RWPE2 (cell line): ENCODE measurements at regions not wholly inside any gene's neighbourhood (a gene's known extent, or its start where the extent isn't known, plus 50 kb on each side); places are given as distances from the start of the nearest gene placed in this dataset.
"Not testable (repeated sequence)": the region's sequence is repeated elsewhere in the genome, so short reads cannot be mapped to it uniquely, and the experiment has no call there.

Source experiments
- ATAC-seq: fragments of 200-7000 bp; cut with Tn5 transposase; 3 replicates; pipeline ENCODE4 v1.9.1; 2021; ENCODE audit warnings: low read depth
- DNase-seq: peaks from one replicate; pipeline ENCODE4 v3.0.0-alpha.2; 2020; ENCODE audit warnings: low spot score
- H3K27ac ChIP-seq: fragments of 450-650 bp; 2 replicates; pipeline ENCODE4 v1.5.1; 2017; ENCODE audit warnings: mild to moderate bottlenecking; ENCODE audit not compliant: poor library complexity, severe bottlenecking
- H3K27me3 ChIP-seq: fragments of 250-450 bp; sonication (Bioruptor Pico); 2 replicates; pipeline ENCODE4 v1.5.1; 2021; ENCODE audit warnings: mild to moderate bottlenecking, moderate library complexity; ENCODE audit not compliant: insufficient read depth, poor library complexity, severe bottlenecking
- H3K36me3 ChIP-seq: fragments of 250-450 bp; sonication (Bioruptor Pico); 2 replicates; pipeline ENCODE4 v1.5.1; 2020; ENCODE audit warnings: low read depth, mild to moderate bottlenecking, moderate library complexity
- H3K4me1 ChIP-seq: fragments of 250-450 bp; sonication (Bioruptor Pico); 2 replicates; pipeline ENCODE4 v1.5.1; 2021; ENCODE audit warnings: mild to moderate bottlenecking, moderate library complexity; ENCODE audit not compliant: insufficient read depth, poor library complexity, severe bottlenecking
- H3K4me3 ChIP-seq: fragments of 250-450 bp; sonication (Bioruptor Pico); 2 replicates; pipeline ENCODE4 v1.5.1; 2021; ENCODE audit warnings: mild to moderate bottlenecking, moderate library complexity; ENCODE audit not compliant: severe bottlenecking
- H3K9me3 ChIP-seq: fragments of 250-450 bp; sonication (Bioruptor Pico); 2 replicates; pipeline ENCODE4 v1.5.1; 2021; ENCODE audit warnings: mild to moderate bottlenecking, moderate library complexity; ENCODE audit not compliant: severe bottlenecking
- CTCF ChIP-seq: fragments of 450-650 bp; IDR thresholded peaks from one replicate; pipeline ENCODE4 v1.5.1; 2017; ENCODE audit warnings: mild to moderate bottlenecking, moderate library complexity; ENCODE audit not compliant: poor library complexity, severe bottlenecking

DNA sequence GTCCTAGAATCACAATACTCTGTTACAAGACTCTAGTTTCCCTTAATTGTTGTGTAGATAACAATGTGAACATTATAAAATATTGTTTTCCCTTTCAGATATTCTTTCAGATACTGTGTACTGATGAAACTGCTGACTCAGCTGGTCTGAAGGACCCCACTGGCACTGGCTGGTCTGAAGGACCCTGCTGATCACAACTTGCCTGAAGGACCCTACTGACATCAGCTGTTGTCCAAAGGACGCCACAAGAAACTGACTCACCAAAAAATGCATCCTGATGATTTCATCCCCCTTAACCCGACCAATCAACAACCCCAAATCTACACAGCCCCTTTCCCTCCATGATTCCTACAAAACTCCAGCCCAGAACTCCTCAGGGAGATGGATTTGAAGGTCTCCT, 258.8 kb upstream of the GNPDA2 start:
- Histone ChIP-seq H3K4me3 (no peak overlapping the region), H3K36me3 (no peaks in the 10 kb centered on the region), H3K4me1 (no peaks in the 10 kb centered on the region), H3K27ac (no peak overlapping the region), H3K27me3 (no peaks in the 10 kb centered on the region), H3K9me3 (no peaks in the 10 kb centered on the region)
- ATAC-seq = no peak
- no peak for TF ChIP-seq CTCF
- no peak for DNase-seq

DNA sequence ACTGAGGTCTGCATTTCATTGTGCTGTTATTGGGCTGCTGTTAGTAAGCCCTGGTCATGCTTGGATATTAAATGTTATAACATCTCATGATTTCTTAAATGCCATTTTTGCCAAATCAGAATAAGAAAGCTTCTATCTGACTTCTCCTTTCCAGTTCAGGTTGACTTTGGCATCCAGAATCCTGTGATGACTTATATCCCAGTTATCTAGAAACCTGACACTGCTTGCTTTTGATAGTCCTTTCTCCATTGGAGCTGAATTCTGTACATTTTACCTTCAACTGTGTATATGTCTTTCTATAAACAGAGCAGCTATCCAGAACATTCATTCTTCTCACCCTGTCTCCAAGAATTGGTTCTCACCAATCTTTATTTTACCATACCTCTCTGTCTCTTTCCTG, 257.7 kb upstream of the GNPDA2 start:
- Histone ChIP-seq H3K27ac (no peak overlapping the region), H3K4me3 (no peak overlapping the region), H3K9me3 (no peaks in the 10 kb centered on the region), H3K27me3 (no peaks in the 10 kb centered on the region), H3K4me1 (no peaks in the 10 kb centered on the region), H3K36me3 (no peaks in the 10 kb centered on the region)
- no peak for TF ChIP-seq CTCF
- DNase-seq (no peak), ATAC-seq (peak; percentile 52; the same call in 1 of the 3 replicates)

GRCh38 chr4:44983083-44983482, 256.7 kb upstream of the GNPDA2 start:
- Histone ChIP-seq H3K36me3 (no peaks in the 10 kb centered on the region), H3K9me3 (no peaks in the 10 kb centered on the region), H3K4me1 (no peaks in the 10 kb centered on the region), H3K27ac (no peak overlapping the region), H3K4me3 (no peak overlapping the region), H3K27me3 (no peaks in the 10 kb centered on the region)
- ATAC-seq = no peak
- no peak for TF ChIP-seq CTCF
- no peak for DNase-seq

DNA sequence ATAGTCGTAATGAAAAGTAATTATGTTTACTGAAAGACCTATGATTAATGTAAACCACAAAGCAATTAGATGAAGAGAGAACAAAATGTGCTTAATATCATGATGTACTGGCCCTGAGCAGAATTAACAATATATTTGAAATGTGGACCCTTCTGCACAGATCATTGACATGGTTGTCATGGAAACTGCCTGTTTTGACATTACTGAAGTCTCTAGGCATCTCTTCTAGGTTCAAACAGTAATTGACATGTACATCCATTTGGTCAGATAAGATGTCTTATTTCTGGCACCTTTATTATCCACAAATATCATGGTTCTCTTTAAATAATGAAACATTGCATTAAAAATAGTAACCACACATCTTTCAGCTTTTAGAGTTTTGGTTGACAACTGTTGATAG, 251.7 kb upstream of the GNPDA2 start:
- H3K4me3 ChIP-seq = no peak overlapping the region
- TF ChIP-seq CTCF = no peak
- DNase-seq = no peak
- H3K36me3 ChIP-seq = no peaks in the 10 kb centered on the region
- H3K27ac ChIP-seq = no peak overlapping the region
- no peaks in the 10 kb centered on the region for H3K27me3 ChIP-seq
- ATAC-seq = no peak
- H3K9me3 ChIP-seq = no peaks in the 10 kb centered on the region
- no peaks in the 10 kb centered on the region for H3K4me1 ChIP-seq

DNA sequence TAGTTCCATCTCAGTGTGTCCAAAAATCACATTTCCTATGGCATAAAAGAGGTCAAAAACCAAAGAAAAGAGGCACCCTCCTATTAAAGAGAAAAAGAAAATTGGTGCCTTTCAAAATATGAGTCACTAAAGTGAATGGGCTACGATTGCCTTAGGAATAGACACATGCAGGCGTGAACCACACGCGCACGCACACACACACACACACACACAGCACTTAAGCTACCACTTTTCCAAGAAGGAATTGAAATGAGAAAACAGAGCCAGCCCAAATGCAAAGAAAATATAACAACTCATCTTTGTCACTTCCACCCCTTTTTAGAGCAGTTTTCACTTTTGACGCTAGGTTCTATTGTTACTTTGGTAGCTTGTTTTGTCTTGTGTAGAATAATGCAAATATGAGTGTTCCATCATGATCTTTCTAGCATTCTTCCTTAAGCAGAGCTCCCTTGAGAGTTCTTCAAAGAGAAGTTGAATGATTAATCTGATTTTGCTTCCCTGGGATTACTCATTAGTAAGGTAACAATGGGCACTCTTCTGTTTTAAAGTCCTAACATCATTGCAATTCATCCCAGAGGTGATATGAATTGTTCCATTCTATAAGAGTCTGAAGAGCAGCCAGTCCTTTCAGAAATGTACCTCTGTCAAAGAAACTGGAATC, 239.2 kb upstream of the GNPDA2 start:
- Histone ChIP-seq H3K27me3 (no peaks in the 10 kb centered on the region), H3K27ac (no peak overlapping the region), H3K36me3 (no peaks in the 10 kb centered on the region), H3K4me1 (no peaks in the 10 kb centered on the region), H3K9me3 (no peaks in the 10 kb centered on the region), H3K4me3 (no peak overlapping the region)
- no peak for TF ChIP-seq CTCF
- ATAC-seq (no peak), DNase-seq (no peak)

DNA sequence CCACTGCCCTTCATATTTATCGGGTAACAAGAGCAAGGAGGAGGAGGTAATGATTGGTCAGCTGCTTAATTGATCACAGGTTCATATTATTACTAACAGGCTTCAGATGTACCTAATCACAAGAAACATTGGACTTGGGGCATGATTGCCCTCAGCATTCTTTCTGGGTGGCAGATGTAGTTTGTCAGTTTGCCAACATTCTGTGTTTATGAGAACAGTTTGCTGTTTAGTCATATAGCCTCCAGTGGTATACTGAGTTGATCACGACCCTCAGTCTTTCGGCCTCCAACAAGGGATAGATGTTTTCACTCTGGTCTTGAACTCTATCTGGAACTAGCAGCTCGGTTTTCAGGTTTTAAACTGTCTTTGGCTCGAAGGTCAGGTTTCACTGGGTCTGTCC, 237.7 kb upstream of the GNPDA2 start:
- not testable (repeated sequence) for ATAC-seq, H3K36me3 ChIP-seq, H3K4me3 ChIP-seq, H3K27ac ChIP-seq, H3K9me3 ChIP-seq, H3K27me3 ChIP-seq, DNase-seq, H3K4me1 ChIP-seq
